Coronary artery (tissue), 2 donors: ENCODE measurements at regions not wholly inside any gene's neighbourhood (a gene's known extent, or its start where the extent isn't known, plus 50 kb on each side); places are given as distances from the start of the nearest gene placed in this dataset.

Experiments used
- DNase-seq: peaks from one replicate; pipeline ENCODE4 v3.0.0-alpha.2; 2017; ENCODE audit warnings: low spot score
- H3K27ac ChIP-seq, 2 donors: fragments of 200-600 bp; sonication (generic); one replicate each; pipeline ENCODE4 v1.5.1; 2016 to 2019
- H3K4me3 ChIP-seq: fragments of 200-600 bp; sonication (generic); 2 replicates; pipeline ENCODE4 v1.5.1; 2016; ENCODE audit warnings: mild to moderate bottlenecking, moderate library complexity
- CTCF ChIP-seq: fragments of 200-600 bp; sonication (generic); IDR thresholded peaks from one replicate; pipeline ENCODE4 v1.5.1; 2019; ENCODE audit warnings: antibody characterized with exemption

- Histone ChIP-seq H3K4me3 (no peak overlapping the region), H3K27ac (no peak overlapping the region)
- TF ChIP-seq CTCF = no peak
- DNase-seq = no peak
Measured at GRCh38 chr4:126458993-126459392, 1144.2 kb downstream of the FAT4 start.

GRCh38 chr4:126465341-126465740 lies 1150.6 kb downstream of the FAT4 start:
- TF ChIP-seq CTCF = no peak
- H3K4me3 ChIP-seq = no peak overlapping the region
- H3K27ac ChIP-seq = no peak overlapping the region
- DNase-seq = no peak

- H3K4me3 ChIP-seq = no peak overlapping the region
- TF ChIP-seq CTCF = no peak
- H3K27ac ChIP-seq = no peak overlapping the region
- DNase-seq = no peak
Measured at GRCh38 chr4:126466848-126467247, 1152.1 kb downstream of the FAT4 start.

GRCh38 chr4:126468144-126468543 lies 1153.4 kb downstream of the FAT4 start:
- no peak for DNase-seq
- Histone ChIP-seq H3K27ac (no peak overlapping the region), H3K4me3 (no peak overlapping the region)
- no peak for TF ChIP-seq CTCF

- no peak overlapping the region for H3K4me3 ChIP-seq
- no peak for DNase-seq
- no peak for TF ChIP-seq CTCF
- no peak overlapping the region for H3K27ac ChIP-seq
Measured at GRCh38 chr4:126470862-126471261, 1156.1 kb downstream of the FAT4 start.

- DNase-seq = no peak
- no peak for TF ChIP-seq CTCF
- Histone ChIP-seq H3K4me3 (no peak overlapping the region), H3K27ac (no peak overlapping the region)
Measured at GRCh38 chr4:126475730-126476129, 1157.0 kb upstream of the INTU start.

GRCh38 chr4:126479709-126480108 lies 1153.0 kb upstream of the INTU start:
- DNase-seq = no peak
- no peak overlapping the region for H3K27ac ChIP-seq
- no peak overlapping the region for H3K4me3 ChIP-seq
- no peak for TF ChIP-seq CTCF
